ENCODE measurements at regions not wholly inside any gene's neighbourhood (a gene's known extent, or its start where the extent isn't known, plus 50 kb on each side); places are given as distances from the start of the nearest gene placed in this dataset.

DNA sequence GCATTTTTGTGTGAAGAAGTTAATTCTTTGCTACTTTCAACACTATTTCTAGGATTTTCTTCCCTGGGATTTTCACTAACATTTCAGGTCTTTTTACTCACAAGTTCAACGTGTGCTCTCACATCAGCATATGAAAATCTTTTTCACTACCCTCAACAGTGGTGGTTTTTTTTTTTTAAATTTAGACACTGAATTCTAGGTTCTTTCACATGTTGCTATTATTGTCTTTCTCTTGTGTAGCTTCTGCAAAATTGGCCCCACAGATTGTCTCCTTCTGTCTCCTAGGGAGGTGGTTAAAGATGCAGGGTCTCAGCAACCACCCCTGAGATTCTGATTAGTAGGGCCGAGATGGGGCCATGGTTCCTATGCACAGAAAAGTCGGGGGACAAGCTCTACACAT is 165.0 kb upstream of the GPR26 start:
- TF ChIP-seq, protein P1, sequence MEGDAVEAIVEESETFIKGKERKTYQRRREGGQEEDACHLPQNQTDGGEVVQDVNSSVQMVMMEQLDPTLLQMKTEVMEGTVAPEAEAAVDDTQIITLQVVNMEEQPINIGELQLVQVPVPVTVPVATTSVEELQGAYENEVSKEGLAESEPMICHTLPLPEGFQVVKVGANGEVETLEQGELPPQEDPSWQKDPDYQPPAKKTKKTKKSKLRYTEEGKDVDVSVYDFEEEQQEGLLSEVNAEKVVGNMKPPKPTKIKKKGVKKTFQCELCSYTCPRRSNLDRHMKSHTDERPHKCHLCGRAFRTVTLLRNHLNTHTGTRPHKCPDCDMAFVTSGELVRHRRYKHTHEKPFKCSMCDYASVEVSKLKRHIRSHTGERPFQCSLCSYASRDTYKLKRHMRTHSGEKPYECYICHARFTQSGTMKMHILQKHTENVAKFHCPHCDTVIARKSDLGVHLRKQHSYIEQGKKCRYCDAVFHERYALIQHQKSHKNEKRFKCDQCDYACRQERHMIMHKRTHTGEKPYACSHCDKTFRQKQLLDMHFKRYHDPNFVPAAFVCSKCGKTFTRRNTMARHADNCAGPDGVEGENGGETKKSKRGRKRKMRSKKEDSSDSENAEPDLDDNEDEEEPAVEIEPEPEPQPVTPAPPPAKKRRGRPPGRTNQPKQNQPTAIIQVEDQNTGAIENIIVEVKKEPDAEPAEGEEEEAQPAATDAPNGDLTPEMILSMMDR (IDR thresholded peaks at IDR 0.05), result no peak
- TF ChIP-seq POLR2A (IDR thresholded peaks at IDR 0.05) (no peak), EP300 (IDR thresholded peaks at IDR 0.05) (no peak), POLR2AphosphoS5 (IDR thresholded peaks at IDR 0.05) (no peak)

Measured in stomach (tissue), 4 donors.